GM12878 (cell line): ENCODE measurements at regions not wholly inside any gene's neighbourhood (a gene's known extent, or its start where the extent isn't known, plus 50 kb on each side); places are given as distances from the start of the nearest gene placed in this dataset.

ENCODE experiments used
- BMI1 ChIP-seq: fragments of 450-650 bp; IDR thresholded peaks from 2 replicates; pipeline ENCODE4 v1.6.1; 2016; ENCODE audit warnings: mild to moderate bottlenecking, moderate library complexity, borderline replicate concordance
- CBX3 ChIP-seq: fragments of 200-600 bp; sonication (generic); IDR thresholded peaks from 2 replicates; pipeline ENCODE4 v1.6.1; 2016; ENCODE audit warnings: low read depth, borderline replicate concordance
- CEBPB ChIP-seq, 2 experiments: fragments of 150-350 bp in 1 of 2; IDR thresholded peaks; 2 replicates each; pipeline ENCODE4 v1.6.1; 2012 to 2014; ENCODE audit warnings: low read depth in 2 of 2, low read length in 2 of 2, borderline replicate concordance in 1 of 2, inconsistent platforms in 1 of 2
- CHD2 ChIP-seq: IDR thresholded peaks from 2 replicates; pipeline ENCODE4 v1.6.1; 2011; ENCODE audit warnings: low read depth, low read length, improper control_type of control experiment, borderline replicate concordance
- EED ChIP-seq: sonication (generic); IDR thresholded peaks from 2 replicates; pipeline ENCODE4 v1.6.1; 2016; ENCODE audit warnings: antibody characterized with exemption, low read depth
- HDAC2 ChIP-seq: fragments of 200-600 bp; sonication (generic); IDR thresholded peaks from 2 replicates; pipeline ENCODE4 v1.6.1; 2017
- IKZF1 ChIP-seq: fragments of 450-650 bp; conservative IDR thresholded peaks from 2 replicates; pipeline ENCODE4 v1.6.1; 2017; ENCODE audit warnings: antibody characterized with exemption, mild to moderate bottlenecking
- MEF2A ChIP-seq: IDR thresholded peaks from 2 replicates; pipeline ENCODE4 v1.6.1; 2011; ENCODE audit warnings: low read depth, mild to moderate bottlenecking, low read length, moderate library complexity; ENCODE audit not compliant: insufficient read depth
- MXI1 ChIP-seq: fragments of 150-350 bp; IDR thresholded peaks from 2 replicates; pipeline ENCODE4 v1.6.1; 2011; ENCODE audit warnings: low read depth, mild to moderate bottlenecking, inconsistent platforms, low read length, improper control_type of control experiment
- NR2C1 ChIP-seq: fragments of 450-650 bp; IDR thresholded peaks from 2 replicates; pipeline ENCODE4 v1.6.1; 2017; ENCODE audit warnings: antibody characterized with exemption, mild to moderate bottlenecking, moderate library complexity
- RAD21 ChIP-seq: IDR thresholded peaks from 2 replicates; pipeline ENCODE4 v1.6.1; 2011; ENCODE audit warnings: mild to moderate bottlenecking, low read depth, low read length, moderate library complexity; ENCODE audit not compliant: insufficient read depth
- RAD51 ChIP-seq: fragments of 450-650 bp; IDR thresholded peaks from 2 replicates; pipeline ENCODE4 v1.6.1; 2016; ENCODE audit warnings: moderate library complexity, mild to moderate bottlenecking, inconsistent platforms
- RFX5 ChIP-seq: IDR thresholded peaks from 2 replicates; pipeline ENCODE4 v1.6.1; 2011; ENCODE audit warnings: low read depth, low read length, improper control_type of control experiment
- SUPT20H ChIP-seq: IDR thresholded peaks from 2 replicates; pipeline ENCODE4 v1.6.1; 2011; ENCODE audit warnings: low read depth, mild to moderate bottlenecking, low read length, moderate library complexity, borderline replicate concordance; ENCODE audit not compliant: control insufficient read depth
- TARDBP ChIP-seq: IDR thresholded peaks from 2 replicates; pipeline ENCODE4 v1.6.1; 2016; ENCODE audit warnings: borderline replicate concordance
- TCF12 ChIP-seq: IDR thresholded peaks from 2 replicates; pipeline ENCODE4 v1.6.1; 2011; ENCODE audit warnings: low read depth, mild to moderate bottlenecking, low read length
- TCF3 ChIP-seq: IDR thresholded peaks from 2 replicates; pipeline ENCODE4 v1.6.1; 2012; ENCODE audit warnings: low read depth, mild to moderate bottlenecking, low read length, borderline replicate concordance; ENCODE audit not compliant: insufficient read depth
- TF ChIP-seq, protein P1 (sequence below): fragments of 150-350 bp; IDR thresholded peaks from 2 replicates; pipeline ENCODE4 v1.6.1; 2016; ENCODE audit warnings: low read depth, low read length
- TF ChIP-seq, protein P2 (sequence below): IDR thresholded peaks from 2 replicates; pipeline ENCODE4 v1.6.1; 2012; ENCODE audit warnings: improper control_type of control experiment, low read depth, low read length; ENCODE audit not compliant: insufficient replicate concordance
- TF ChIP-seq, protein P3 (sequence below): fragments of 450-650 bp; IDR thresholded peaks from 2 replicates; pipeline ENCODE4 v1.6.1; 2016; ENCODE audit warnings: mild to moderate bottlenecking
- TF ChIP-seq, protein P4 (sequence below): fragments of 450-650 bp; IDR thresholded peaks from 2 replicates; pipeline ENCODE4 v1.6.1; 2016; ENCODE audit warnings: mild to moderate bottlenecking

DNA sequence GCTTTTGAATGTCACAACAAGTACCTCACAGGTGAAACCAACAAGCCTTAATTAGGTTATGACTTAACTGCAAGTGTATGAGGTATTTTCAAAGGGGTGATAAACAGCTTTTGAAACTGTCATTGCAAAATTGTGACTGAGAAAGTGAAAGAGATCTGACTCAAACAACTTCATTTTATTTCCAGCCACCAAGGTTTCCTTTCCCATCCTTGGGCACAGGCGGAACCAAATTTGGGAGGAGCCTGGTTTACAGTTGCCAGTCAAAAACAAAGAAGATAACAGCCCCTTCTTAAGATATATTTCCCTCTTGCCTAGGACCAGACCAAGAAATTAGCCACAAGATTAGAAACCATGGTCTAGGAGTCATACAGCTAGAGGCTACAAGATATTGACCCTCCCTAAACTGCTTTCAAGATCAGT lies 417.1 kb downstream of the CSNK1G3 start (continued):
- TF ChIP-seq, protein P1, sequence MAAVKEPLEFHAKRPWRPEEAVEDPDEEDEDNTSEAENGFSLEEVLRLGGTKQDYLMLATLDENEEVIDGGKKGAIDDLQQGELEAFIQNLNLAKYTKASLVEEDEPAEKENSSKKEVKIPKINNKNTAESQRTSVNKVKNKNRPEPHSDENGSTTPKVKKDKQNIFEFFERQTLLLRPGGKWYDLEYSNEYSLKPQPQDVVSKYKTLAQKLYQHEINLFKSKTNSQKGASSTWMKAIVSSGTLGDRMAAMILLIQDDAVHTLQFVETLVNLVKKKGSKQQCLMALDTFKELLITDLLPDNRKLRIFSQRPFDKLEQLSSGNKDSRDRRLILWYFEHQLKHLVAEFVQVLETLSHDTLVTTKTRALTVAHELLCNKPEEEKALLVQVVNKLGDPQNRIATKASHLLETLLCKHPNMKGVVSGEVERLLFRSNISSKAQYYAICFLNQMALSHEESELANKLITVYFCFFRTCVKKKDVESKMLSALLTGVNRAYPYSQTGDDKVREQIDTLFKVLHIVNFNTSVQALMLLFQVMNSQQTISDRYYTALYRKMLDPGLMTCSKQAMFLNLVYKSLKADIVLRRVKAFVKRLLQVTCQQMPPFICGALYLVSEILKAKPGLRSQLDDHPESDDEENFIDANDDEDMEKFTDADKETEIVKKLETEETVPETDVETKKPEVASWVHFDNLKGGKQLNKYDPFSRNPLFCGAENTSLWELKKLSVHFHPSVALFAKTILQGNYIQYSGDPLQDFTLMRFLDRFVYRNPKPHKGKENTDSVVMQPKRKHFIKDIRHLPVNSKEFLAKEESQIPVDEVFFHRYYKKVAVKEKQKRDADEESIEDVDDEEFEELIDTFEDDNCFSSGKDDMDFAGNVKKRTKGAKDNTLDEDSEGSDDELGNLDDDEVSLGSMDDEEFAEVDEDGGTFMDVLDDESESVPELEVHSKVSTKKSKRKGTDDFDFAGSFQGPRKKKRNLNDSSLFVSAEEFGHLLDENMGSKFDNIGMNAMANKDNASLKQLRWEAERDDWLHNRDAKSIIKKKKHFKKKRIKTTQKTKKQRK: no peak
- TF ChIP-seq CEBPB (IDR thresholded peaks at IDR 0.05; ENCODE audit: borderline replicate concordance in 1 of 2, low read depth in 2 of 2, low read length in 2 of 2) (no peak), TCF12 (no peak), TCF3 (no peak), CBX3 (no peak), CHD2 (no peak), RAD51 (no peak), BMI1 (no peak), HDAC2 (no peak), MEF2A (0 out of 2 replicates have a peak, but pooled peaks have one; percentile 27), EED (no peak), NR2C1 (no peak), SUPT20H (no peak), IKZF1 (peak; percentile 42), MXI1 (no peak), RAD21 (no peak), TARDBP (no peak), RFX5 (no peak)
- TF ChIP-seq, protein P2, sequence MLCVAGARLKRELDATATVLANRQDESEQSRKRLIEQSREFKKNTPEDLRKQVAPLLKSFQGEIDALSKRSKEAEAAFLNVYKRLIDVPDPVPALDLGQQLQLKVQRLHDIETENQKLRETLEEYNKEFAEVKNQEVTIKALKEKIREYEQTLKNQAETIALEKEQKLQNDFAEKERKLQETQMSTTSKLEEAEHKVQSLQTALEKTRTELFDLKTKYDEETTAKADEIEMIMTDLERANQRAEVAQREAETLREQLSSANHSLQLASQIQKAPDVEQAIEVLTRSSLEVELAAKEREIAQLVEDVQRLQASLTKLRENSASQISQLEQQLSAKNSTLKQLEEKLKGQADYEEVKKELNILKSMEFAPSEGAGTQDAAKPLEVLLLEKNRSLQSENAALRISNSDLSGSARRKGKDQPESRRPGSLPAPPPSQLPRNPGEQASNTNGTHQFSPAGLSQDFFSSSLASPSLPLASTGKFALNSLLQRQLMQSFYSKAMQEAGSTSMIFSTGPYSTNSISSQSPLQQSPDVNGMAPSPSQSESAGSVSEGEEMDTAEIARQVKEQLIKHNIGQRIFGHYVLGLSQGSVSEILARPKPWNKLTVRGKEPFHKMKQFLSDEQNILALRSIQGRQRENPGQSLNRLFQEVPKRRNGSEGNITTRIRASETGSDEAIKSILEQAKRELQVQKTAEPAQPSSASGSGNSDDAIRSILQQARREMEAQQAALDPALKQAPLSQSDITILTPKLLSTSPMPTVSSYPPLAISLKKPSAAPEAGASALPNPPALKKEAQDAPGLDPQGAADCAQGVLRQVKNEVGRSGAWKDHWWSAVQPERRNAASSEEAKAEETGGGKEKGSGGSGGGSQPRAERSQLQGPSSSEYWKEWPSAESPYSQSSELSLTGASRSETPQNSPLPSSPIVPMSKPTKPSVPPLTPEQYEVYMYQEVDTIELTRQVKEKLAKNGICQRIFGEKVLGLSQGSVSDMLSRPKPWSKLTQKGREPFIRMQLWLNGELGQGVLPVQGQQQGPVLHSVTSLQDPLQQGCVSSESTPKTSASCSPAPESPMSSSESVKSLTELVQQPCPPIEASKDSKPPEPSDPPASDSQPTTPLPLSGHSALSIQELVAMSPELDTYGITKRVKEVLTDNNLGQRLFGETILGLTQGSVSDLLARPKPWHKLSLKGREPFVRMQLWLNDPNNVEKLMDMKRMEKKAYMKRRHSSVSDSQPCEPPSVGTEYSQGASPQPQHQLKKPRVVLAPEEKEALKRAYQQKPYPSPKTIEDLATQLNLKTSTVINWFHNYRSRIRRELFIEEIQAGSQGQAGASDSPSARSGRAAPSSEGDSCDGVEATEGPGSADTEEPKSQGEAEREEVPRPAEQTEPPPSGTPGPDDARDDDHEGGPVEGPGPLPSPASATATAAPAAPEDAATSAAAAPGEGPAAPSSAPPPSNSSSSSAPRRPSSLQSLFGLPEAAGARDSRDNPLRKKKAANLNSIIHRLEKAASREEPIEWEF: no peak
- TF ChIP-seq, protein P3, sequence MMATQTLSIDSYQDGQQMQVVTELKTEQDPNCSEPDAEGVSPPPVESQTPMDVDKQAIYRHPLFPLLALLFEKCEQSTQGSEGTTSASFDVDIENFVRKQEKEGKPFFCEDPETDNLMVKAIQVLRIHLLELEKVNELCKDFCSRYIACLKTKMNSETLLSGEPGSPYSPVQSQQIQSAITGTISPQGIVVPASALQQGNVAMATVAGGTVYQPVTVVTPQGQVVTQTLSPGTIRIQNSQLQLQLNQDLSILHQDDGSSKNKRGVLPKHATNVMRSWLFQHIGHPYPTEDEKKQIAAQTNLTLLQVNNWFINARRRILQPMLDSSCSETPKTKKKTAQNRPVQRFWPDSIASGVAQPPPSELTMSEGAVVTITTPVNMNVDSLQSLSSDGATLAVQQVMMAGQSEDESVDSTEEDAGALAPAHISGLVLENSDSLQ: peak; percentile 78
- TF ChIP-seq, protein P4, sequence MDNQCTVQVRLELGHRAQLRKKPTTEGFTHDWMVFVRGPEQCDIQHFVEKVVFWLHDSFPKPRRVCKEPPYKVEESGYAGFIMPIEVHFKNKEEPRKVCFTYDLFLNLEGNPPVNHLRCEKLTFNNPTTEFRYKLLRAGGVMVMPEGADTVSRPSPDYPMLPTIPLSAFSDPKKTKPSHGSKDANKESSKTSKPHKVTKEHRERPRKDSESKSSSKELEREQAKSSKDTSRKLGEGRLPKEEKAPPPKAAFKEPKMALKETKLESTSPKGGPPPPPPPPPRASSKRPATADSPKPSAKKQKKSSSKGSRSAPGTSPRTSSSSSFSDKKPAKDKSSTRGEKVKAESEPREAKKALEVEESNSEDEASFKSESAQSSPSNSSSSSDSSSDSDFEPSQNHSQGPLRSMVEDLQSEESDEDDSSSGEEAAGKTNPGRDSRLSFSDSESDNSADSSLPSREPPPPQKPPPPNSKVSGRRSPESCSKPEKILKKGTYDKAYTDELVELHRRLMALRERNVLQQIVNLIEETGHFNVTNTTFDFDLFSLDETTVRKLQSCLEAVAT: no peak
